MM.1S (cell line): ENCODE measurements at regions not wholly inside any gene's neighbourhood (a gene's known extent, or its start where the extent isn't known, plus 50 kb on each side); places are given as distances from the start of the nearest gene placed in this dataset.
"Not testable (repeated sequence)": the region's sequence is repeated elsewhere in the genome, so short reads cannot be mapped to it uniquely, and the experiment has no call there.

ENCODE experiments used
- DNase-seq: peaks from one replicate; pipeline ENCODE4 v3.0.0-alpha.2; 2015
- H2AFZ ChIP-seq: fragments of 300-600 bp; sonication (generic); 2 replicates; pipeline ENCODE4 v1.6.0; 2016; ENCODE audit warnings: antibody characterized with exemption, low read length
- H3F3A ChIP-seq: fragments of 300-600 bp; sonication (generic); 2 replicates; pipeline ENCODE4 v1.6.1; 2016; ENCODE audit warnings: mild to moderate bottlenecking, antibody characterized with exemption, low read length, moderate library complexity, mixed read lengths; ENCODE audit not compliant: insufficient read depth
- H3K27ac ChIP-seq: fragments of 300-600 bp; sonication (generic); 2 replicates; pipeline ENCODE4 v1.5.1; 2016; ENCODE audit warnings: mild to moderate bottlenecking, low read length
- H3K27me3 ChIP-seq: fragments of 300-600 bp; sonication (generic); replicated peaks from 2 replicates; pipeline ENCODE4 v1.6.0; 2016; ENCODE audit warnings: low read length; ENCODE audit not compliant: insufficient read depth
- H3K36me3 ChIP-seq: fragments of 300-600 bp; sonication (generic); replicated peaks from 2 replicates; pipeline ENCODE4 v1.6.1; 2016; ENCODE audit warnings: mild to moderate bottlenecking, low read length, mixed read lengths; ENCODE audit not compliant: insufficient read depth
- H3K4me1 ChIP-seq: fragments of 300-600 bp; sonication (generic); 2 replicates; pipeline ENCODE4 v1.6.1; 2016; ENCODE audit warnings: low read length, mixed read lengths
- H3K4me2 ChIP-seq: fragments of 300-600 bp; sonication (generic); 2 replicates; pipeline ENCODE4 v1.6.0; 2016; ENCODE audit warnings: low read depth, low read length
- H3K4me3 ChIP-seq: fragments of 300-600 bp; sonication (generic); 2 replicates; pipeline ENCODE4 v1.5.1; 2016; ENCODE audit warnings: low read length, mixed read lengths
- H3K79me2 ChIP-seq: fragments of 300-600 bp; sonication (generic); 2 replicates; pipeline ENCODE4 v1.6.1; 2016; ENCODE audit warnings: mixed run types, low read length, mixed read lengths
- H3K9ac ChIP-seq: fragments of 300-600 bp; sonication (generic); 2 replicates; pipeline ENCODE4 v1.6.1; 2016; ENCODE audit warnings: low read length, mixed read lengths
- H3K9me2 ChIP-seq: fragments of 300-600 bp; sonication (generic); replicated peaks from 2 replicates; pipeline ENCODE4 v1.6.1; 2016; ENCODE audit warnings: mild to moderate bottlenecking, low read length, mixed read lengths; ENCODE audit not compliant: insufficient read depth
- H3K9me3 ChIP-seq: fragments of 300-600 bp; sonication (generic); replicated peaks from 2 replicates; pipeline ENCODE4 v1.6.1; 2016; ENCODE audit warnings: mild to moderate bottlenecking, low read length, mixed read lengths; ENCODE audit not compliant: insufficient read depth
- H4K20me1 ChIP-seq: fragments of 300-600 bp; sonication (generic); 2 replicates; pipeline ENCODE4 v1.6.1; 2016; ENCODE audit warnings: mild to moderate bottlenecking, low read length, moderate library complexity, mixed read lengths; ENCODE audit not compliant: insufficient read depth
- CTCF ChIP-seq: fragments of 300-600 bp; sonication (generic); IDR thresholded peaks from 2 replicates; pipeline ENCODE4 v1.5.1; 2016; ENCODE audit warnings: antibody characterized with exemption, low read length, mixed read lengths
- EZH2 ChIP-seq: fragments of 300-600 bp; sonication (generic); optimal IDR thresholded peaks from 2 replicates; pipeline ENCODE3; 2017; ENCODE audit warnings: low read depth, mild to moderate bottlenecking, antibody characterized with exemption, low read length, mixed read lengths
- EZH2phosphoT487 ChIP-seq: fragments of 300-600 bp; sonication (generic); IDR thresholded peaks from 2 replicates; pipeline ENCODE4 v1.6.1; 2018; ENCODE audit warnings: antibody characterized with exemption, low read length

DNA sequence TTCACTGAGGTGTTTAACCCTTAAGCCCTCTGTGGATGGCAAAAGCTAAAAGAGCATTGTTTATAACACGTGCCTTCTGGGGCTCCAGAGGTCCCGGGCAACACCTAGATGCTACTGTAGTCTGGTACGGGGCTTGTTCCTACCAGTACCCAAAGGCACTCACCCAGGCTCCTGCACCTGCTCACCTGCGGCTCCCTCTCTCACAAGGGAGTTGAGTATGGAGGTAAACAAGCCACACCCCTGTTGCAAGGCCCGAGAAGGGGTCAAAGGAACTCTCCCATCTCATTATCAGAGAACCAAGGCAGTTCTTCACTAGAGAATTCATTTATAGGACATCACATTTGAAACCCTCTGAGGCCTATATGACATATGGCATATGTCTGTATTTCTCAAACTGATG, 53.4 kb upstream of the IL6ST start:
- Histone ChIP-seq H2AFZ (no peak overlapping the region; the same call in 1 of the 2 replicates), H3K36me3 (no peaks in the 10 kb centered on the region), H3K4me1 (peaks cover 43% of the 10 kb centered on the region), H3K4me3 (no peak overlapping the region), H3K27me3 (no peaks in the 10 kb centered on the region), H3K9me2 (no peaks in the 10 kb centered on the region), H3K79me2 (no peaks in the 10 kb centered on the region), H3K4me2 (no peak overlapping the region), H4K20me1 (no peaks in the 10 kb centered on the region), H3K9me3 (no peaks in the 10 kb centered on the region), H3K27ac (no peak overlapping the region), H3F3A (peaks cover 25% of the 10 kb centered on the region), H3K9ac (no peak overlapping the region)
- no peak for TF ChIP-seq EZH2phosphoT487
- TF ChIP-seq EZH2 = no peak
- no peak for TF ChIP-seq CTCF
- no peak for DNase-seq

DNA sequence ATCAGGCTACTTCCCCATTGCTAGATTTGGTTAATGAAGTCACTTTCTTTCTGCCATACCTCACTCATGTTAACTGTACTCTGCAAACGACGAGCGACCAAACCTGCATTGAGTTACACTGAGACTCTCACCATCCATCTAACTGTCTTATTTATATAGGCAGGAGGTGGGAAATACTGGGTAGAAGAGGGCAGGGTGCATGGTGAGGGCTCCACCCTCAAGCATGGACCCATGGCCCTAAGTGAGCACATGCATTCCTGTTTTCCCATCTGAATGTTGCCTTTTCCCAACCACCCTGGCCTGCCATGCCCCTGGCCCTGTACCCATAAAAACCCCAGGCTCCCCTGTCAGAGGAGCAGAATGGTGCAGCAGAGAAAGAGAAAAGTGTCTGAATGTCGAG, 52.7 kb upstream of the IL6ST start:
- Histone ChIP-seq H3K9ac (no peak overlapping the region), H3F3A (peaks cover 25% of the 10 kb centered on the region), H2AFZ (no peak overlapping the region), H3K4me3 (no peak overlapping the region), H3K79me2 (no peaks in the 10 kb centered on the region), H4K20me1 (no peaks in the 10 kb centered on the region), H3K36me3 (no peaks in the 10 kb centered on the region), H3K4me1 (peaks cover 43% of the 10 kb centered on the region), H3K9me3 (no peaks in the 10 kb centered on the region), H3K9me2 (no peaks in the 10 kb centered on the region), H3K27ac (no peak overlapping the region), H3K27me3 (no peaks in the 10 kb centered on the region), H3K4me2 (no peak overlapping the region)
- no peak for TF ChIP-seq CTCF
- DNase-seq = no peak

- H3F3A ChIP-seq = peaks cover 15% of the 10 kb centered on the region
- H3K79me2 ChIP-seq = no peaks in the 10 kb centered on the region
- TF ChIP-seq EZH2 (no peak), CTCF (no peak), EZH2phosphoT487 (no peak)
- no peaks in the 10 kb centered on the region for H3K27me3 ChIP-seq
- H2AFZ ChIP-seq = no peak overlapping the region
- no peak overlapping the region for H3K9ac ChIP-seq
- H3K9me3 ChIP-seq = no peaks in the 10 kb centered on the region
- H3K4me1 ChIP-seq = peaks cover 38% of the 10 kb centered on the region
- H3K27ac ChIP-seq = no peak overlapping the region
- no peak overlapping the region for H3K4me2 ChIP-seq
- no peak overlapping the region for H3K4me3 ChIP-seq
- no peak for DNase-seq
- H3K36me3 ChIP-seq = no peaks in the 10 kb centered on the region
- H3K9me2 ChIP-seq = no peaks in the 10 kb centered on the region
- H4K20me1 ChIP-seq = no peaks in the 10 kb centered on the region
Measured at GRCh38 chr5:56045469-56045868, 50.7 kb upstream of the IL6ST start.

GRCh38 chr5:56044746-56045428, 50.1 kb upstream of the IL6ST start:
- peak; percentile 75 for DNase-seq
- not testable (repeated sequence) for H3K9ac ChIP-seq, H3K9me3 ChIP-seq, H3K79me2 ChIP-seq, H2AFZ ChIP-seq, H4K20me1 ChIP-seq, H3K4me3 ChIP-seq, H3K9me2 ChIP-seq, H3K36me3 ChIP-seq, H3K27me3 ChIP-seq
- H3K4me2 ChIP-seq = 0 out of 2 replicates have a peak overlapping the region, but pooled peaks have one; percentile 10
- H3K4me1 ChIP-seq = peaks cover 33% of the 10 kb centered on the region
- peaks cover 11% of the 10 kb centered on the region; the same call in 1 of the 2 replicates for H3F3A ChIP-seq
- peak overlapping the region; percentile 35; the same call in 1 of the 2 replicates for H3K27ac ChIP-seq
